MM.1S (cell line): ENCODE measurements at regions not wholly inside any gene's neighbourhood (a gene's known extent, or its start where the extent isn't known, plus 50 kb on each side); places are given as distances from the start of the nearest gene placed in this dataset.

Experiments
- DNase-seq: peaks from one replicate; pipeline ENCODE4 v3.0.0-alpha.2; 2015
- H2AFZ ChIP-seq: fragments of 300-600 bp; sonication (generic); 2 replicates; pipeline ENCODE4 v1.6.0; 2016; ENCODE audit warnings: antibody characterized with exemption, low read length
- H3F3A ChIP-seq: fragments of 300-600 bp; sonication (generic); 2 replicates; pipeline ENCODE4 v1.6.1; 2016; ENCODE audit warnings: mild to moderate bottlenecking, antibody characterized with exemption, low read length, moderate library complexity, mixed read lengths; ENCODE audit not compliant: insufficient read depth
- H3K27ac ChIP-seq: fragments of 300-600 bp; sonication (generic); 2 replicates; pipeline ENCODE4 v1.5.1; 2016; ENCODE audit warnings: mild to moderate bottlenecking, low read length
- H3K27me3 ChIP-seq: fragments of 300-600 bp; sonication (generic); replicated peaks from 2 replicates; pipeline ENCODE4 v1.6.0; 2016; ENCODE audit warnings: low read length; ENCODE audit not compliant: insufficient read depth
- H3K36me3 ChIP-seq: fragments of 300-600 bp; sonication (generic); replicated peaks from 2 replicates; pipeline ENCODE4 v1.6.1; 2016; ENCODE audit warnings: mild to moderate bottlenecking, low read length, mixed read lengths; ENCODE audit not compliant: insufficient read depth
- H3K4me1 ChIP-seq: fragments of 300-600 bp; sonication (generic); 2 replicates; pipeline ENCODE4 v1.6.1; 2016; ENCODE audit warnings: low read length, mixed read lengths
- H3K4me2 ChIP-seq: fragments of 300-600 bp; sonication (generic); 2 replicates; pipeline ENCODE4 v1.6.0; 2016; ENCODE audit warnings: low read depth, low read length
- H3K4me3 ChIP-seq: fragments of 300-600 bp; sonication (generic); 2 replicates; pipeline ENCODE4 v1.5.1; 2016; ENCODE audit warnings: low read length, mixed read lengths
- H3K79me2 ChIP-seq: fragments of 300-600 bp; sonication (generic); 2 replicates; pipeline ENCODE4 v1.6.1; 2016; ENCODE audit warnings: mixed run types, low read length, mixed read lengths
- H3K9ac ChIP-seq: fragments of 300-600 bp; sonication (generic); 2 replicates; pipeline ENCODE4 v1.6.1; 2016; ENCODE audit warnings: low read length, mixed read lengths
- H3K9me2 ChIP-seq: fragments of 300-600 bp; sonication (generic); replicated peaks from 2 replicates; pipeline ENCODE4 v1.6.1; 2016; ENCODE audit warnings: mild to moderate bottlenecking, low read length, mixed read lengths; ENCODE audit not compliant: insufficient read depth
- H3K9me3 ChIP-seq: fragments of 300-600 bp; sonication (generic); replicated peaks from 2 replicates; pipeline ENCODE4 v1.6.1; 2016; ENCODE audit warnings: mild to moderate bottlenecking, low read length, mixed read lengths; ENCODE audit not compliant: insufficient read depth
- H4K20me1 ChIP-seq: fragments of 300-600 bp; sonication (generic); 2 replicates; pipeline ENCODE4 v1.6.1; 2016; ENCODE audit warnings: mild to moderate bottlenecking, low read length, moderate library complexity, mixed read lengths; ENCODE audit not compliant: insufficient read depth
- EZH2 ChIP-seq: fragments of 300-600 bp; sonication (generic); optimal IDR thresholded peaks from 2 replicates; pipeline ENCODE3; 2017; ENCODE audit warnings: low read depth, mild to moderate bottlenecking, antibody characterized with exemption, low read length, mixed read lengths
- EZH2phosphoT487 ChIP-seq: fragments of 300-600 bp; sonication (generic); IDR thresholded peaks from 2 replicates; pipeline ENCODE4 v1.6.1; 2018; ENCODE audit warnings: antibody characterized with exemption, low read length
- TF ChIP-seq, protein P1 (sequence below): fragments of 300-600 bp; sonication (generic); IDR thresholded peaks from 2 replicates; pipeline ENCODE4 v1.5.1; 2016; ENCODE audit warnings: antibody characterized with exemption, low read length, mixed read lengths

GRCh38 chr5:3531320-3531986 lies 64.2 kb upstream of the IRX1 start:
- Histone ChIP-seq H3K4me2 (no peak overlapping the region), H3K9ac (no peak overlapping the region), H3K9me3 (no peaks in the 10 kb centered on the region), H3K9me2 (no peaks in the 10 kb centered on the region), H3K36me3 (no peaks in the 10 kb centered on the region), H3K27ac (no peak overlapping the region), H3K4me3 (no peak overlapping the region), H3K4me1 (no peaks in the 10 kb centered on the region), H3K27me3 (no peaks in the 10 kb centered on the region), H2AFZ (no peak overlapping the region), H3F3A (no peaks in the 10 kb centered on the region), H3K79me2 (no peaks in the 10 kb centered on the region), H4K20me1 (no peaks in the 10 kb centered on the region)
- no peak for TF ChIP-seq EZH2phosphoT487
- TF ChIP-seq, protein P1, sequence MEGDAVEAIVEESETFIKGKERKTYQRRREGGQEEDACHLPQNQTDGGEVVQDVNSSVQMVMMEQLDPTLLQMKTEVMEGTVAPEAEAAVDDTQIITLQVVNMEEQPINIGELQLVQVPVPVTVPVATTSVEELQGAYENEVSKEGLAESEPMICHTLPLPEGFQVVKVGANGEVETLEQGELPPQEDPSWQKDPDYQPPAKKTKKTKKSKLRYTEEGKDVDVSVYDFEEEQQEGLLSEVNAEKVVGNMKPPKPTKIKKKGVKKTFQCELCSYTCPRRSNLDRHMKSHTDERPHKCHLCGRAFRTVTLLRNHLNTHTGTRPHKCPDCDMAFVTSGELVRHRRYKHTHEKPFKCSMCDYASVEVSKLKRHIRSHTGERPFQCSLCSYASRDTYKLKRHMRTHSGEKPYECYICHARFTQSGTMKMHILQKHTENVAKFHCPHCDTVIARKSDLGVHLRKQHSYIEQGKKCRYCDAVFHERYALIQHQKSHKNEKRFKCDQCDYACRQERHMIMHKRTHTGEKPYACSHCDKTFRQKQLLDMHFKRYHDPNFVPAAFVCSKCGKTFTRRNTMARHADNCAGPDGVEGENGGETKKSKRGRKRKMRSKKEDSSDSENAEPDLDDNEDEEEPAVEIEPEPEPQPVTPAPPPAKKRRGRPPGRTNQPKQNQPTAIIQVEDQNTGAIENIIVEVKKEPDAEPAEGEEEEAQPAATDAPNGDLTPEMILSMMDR, result no peak
- TF ChIP-seq EZH2, result no peak
- DNase-seq, result no peak

GRCh38 chr5:3530251-3530650 lies 65.4 kb upstream of the IRX1 start:
- Histone ChIP-seq H2AFZ (no peak overlapping the region), H3F3A (no peaks in the 10 kb centered on the region), H3K9me2 (no peaks in the 10 kb centered on the region), H3K4me2 (no peak overlapping the region), H3K4me3 (no peak overlapping the region), H3K27me3 (no peaks in the 10 kb centered on the region), H3K9ac (no peak overlapping the region), H3K4me1 (no peaks in the 10 kb centered on the region), H3K36me3 (no peaks in the 10 kb centered on the region), H3K79me2 (no peaks in the 10 kb centered on the region), H4K20me1 (no peaks in the 10 kb centered on the region), H3K27ac (no peak overlapping the region), H3K9me3 (no peaks in the 10 kb centered on the region)
- TF ChIP-seq EZH2, result no peak
- no peak for TF ChIP-seq EZH2phosphoT487
- TF ChIP-seq, protein P1, result no peak
- no peak for DNase-seq

- Histone ChIP-seq H3K9ac (no peak overlapping the region), H3K9me2 (no peaks in the 10 kb centered on the region), H3K9me3 (no peaks in the 10 kb centered on the region), H3K27ac (no peak overlapping the region), H3K27me3 (no peaks in the 10 kb centered on the region), H3K79me2 (no peaks in the 10 kb centered on the region), H4K20me1 (no peaks in the 10 kb centered on the region), H2AFZ (no peak overlapping the region), H3K4me2 (no peak overlapping the region), H3K4me3 (no peak overlapping the region), H3K4me1 (no peaks in the 10 kb centered on the region), H3K36me3 (no peaks in the 10 kb centered on the region), H3F3A (no peaks in the 10 kb centered on the region)
- DNase-seq, result no peak
- TF ChIP-seq EZH2phosphoT487, result no peak
- no peak for TF ChIP-seq EZH2
- TF ChIP-seq, protein P1, result no peak
Measured at GRCh38 chr5:3526551-3527185, 69.0 kb upstream of the IRX1 start.
